Natural killer cell (primary cell): ENCODE measurements at regions not wholly inside any gene's neighbourhood (a gene's known extent, or its start where the extent isn't known, plus 50 kb on each side); places are given as distances from the start of the nearest gene placed in this dataset.

ENCODE experiments used
- ATAC-seq, 3 donors: fragments of 150-1000 bp in 2 of 3; fragments of 200-7000 bp in 1 of 3; cut with Tn5 transposase; 1 replicate in 1 of 3; 2 replicates in 2 of 3; pipeline ENCODE4 v1.10.0; 2021; ENCODE audit warnings: mild to moderate bottlenecking in 2 of 3, moderate library complexity in 2 of 3
- DNase-seq, 2 donors: peaks; one replicate each; pipeline versions ENCODE4 v3.0.0 to v3.0.0-alpha.2; 2013 to 2021; ENCODE audit warnings: mixed read lengths in 1 of 2
- H3K27ac ChIP-seq: one replicate; pipeline ENCODE4 v1.5.1; 2013; ENCODE audit warnings: mild to moderate bottlenecking, low read length
- H3K27me3 ChIP-seq: one replicate; pipeline ENCODE4 v1.6.1; 2013; ENCODE audit warnings: low read length; ENCODE audit not compliant: control insufficient read depth, insufficient read depth
- H3K36me3 ChIP-seq: one replicate; pipeline ENCODE4 v1.6.1; 2013; ENCODE audit warnings: low read length; ENCODE audit not compliant: control insufficient read depth, insufficient read depth
- H3K4me1 ChIP-seq: one replicate; pipeline ENCODE4 v1.6.1; 2013; ENCODE audit warnings: low read length; ENCODE audit not compliant: control insufficient read depth, insufficient read depth
- H3K4me3 ChIP-seq: one replicate; pipeline ENCODE4 v1.5.1; 2013; ENCODE audit warnings: low read length
- H3K9me3 ChIP-seq: one replicate; pipeline ENCODE4 v1.6.1; 2013; ENCODE audit warnings: low read length; ENCODE audit not compliant: control insufficient read depth, insufficient read depth
- H3K27ac Mint-ChIP-seq, 2 donors: one replicate each; pipeline ENCODE4 v1.8.0; 2022; ENCODE audit warnings: mild to moderate bottlenecking in 2 of 2, mixed read lengths in 2 of 2, moderate library complexity in 1 of 2
- H3K27me3 Mint-ChIP-seq, 2 donors: one replicate each; pipeline ENCODE4 v1.8.0; 2022; ENCODE audit warnings: low read depth in 2 of 2, mixed read lengths in 2 of 2
- H3K36me3 Mint-ChIP-seq: one replicate; pipeline ENCODE4 v1.8.0; 2022; ENCODE audit warnings: mixed read lengths
- H3K4me1 Mint-ChIP-seq, 2 donors: one replicate each; pipeline ENCODE4 v1.8.0; 2022; ENCODE audit warnings: mixed read lengths in 2 of 2
- H3K4me3 Mint-ChIP-seq: one replicate; pipeline ENCODE4 v1.8.0; 2022; ENCODE audit warnings: mild to moderate bottlenecking, moderate library complexity, mixed read lengths
- H3K9me3 Mint-ChIP-seq, 2 donors: one replicate each; pipeline ENCODE4 v1.8.0; 2022; ENCODE audit warnings: mixed read lengths in 2 of 2
- CTCF ChIP-seq: fragments of 200-600 bp; IDR thresholded peaks from one replicate; pipeline ENCODE4 v1.8.0; 2022; ENCODE audit warnings: antibody characterized with exemption
- WGBS: methylation state at CpG from one replicate; pipeline ENCODE4 v1.1.7; 2013; ENCODE audit warnings: missing lambda C conversion rate; ENCODE audit not compliant: insufficient coverage; 5-methylcytosine and 5-hydroxymethylcytosine counted together
- intact Hi-C: fragments of 100-400 bp; cut with micrococcal nuclease; formaldehyde crosslinking; loops from one replicate; pipeline ENCODE4 v1.14.2; 2022

DNA sequence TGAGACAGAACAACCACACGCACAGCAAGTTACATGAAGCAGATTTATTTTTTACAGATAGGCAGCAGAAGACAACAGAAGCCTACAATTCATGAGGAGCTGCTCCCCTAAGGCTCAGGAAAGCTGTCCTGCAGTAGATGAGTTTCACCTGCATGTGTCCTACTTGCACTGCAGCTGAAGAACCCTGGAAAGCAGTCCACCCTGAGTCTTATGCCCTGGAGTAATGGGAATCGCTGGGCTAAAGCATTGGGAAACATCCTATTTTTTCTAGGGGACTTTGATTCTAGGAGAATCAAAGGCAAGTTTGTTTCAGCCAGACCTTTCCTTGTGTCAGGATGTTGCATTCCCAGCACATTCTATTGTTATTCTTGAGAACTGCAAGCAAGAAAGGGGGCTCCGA, 304.8 kb downstream of the LRATD1 start:
- H3K9me3 Mint-ChIP-seq: peaks cover 11% of the 10 kb centered on the region in 2 donors
- DNase-seq (no peak), ATAC-seq (no peak)
- Histone ChIP-seq H3K36me3 (no peaks in the 10 kb centered on the region), H3K4me1 (no peaks in the 10 kb centered on the region), H3K27me3 (no peaks in the 10 kb centered on the region), H3K4me3 (no peak overlapping the region), H3K9me3 (no peaks in the 10 kb centered on the region), H3K27ac (no peak overlapping the region)
- no peaks in the 10 kb centered on the region for H3K27me3 Mint-ChIP-seq
- WGBS: 94% methylated on average over 3 of the region's 3 CpGs
- H3K27ac Mint-ChIP-seq: no peak overlapping the region
- intact Hi-C loops: no loop called here
- no peaks in the 10 kb centered on the region for H3K36me3 Mint-ChIP-seq
- TF ChIP-seq CTCF: no peak
- no peak overlapping the region for H3K4me3 Mint-ChIP-seq
- H3K4me1 Mint-ChIP-seq: no peaks in the 10 kb centered on the region

GRCh38 chr2:14941151-14941631, 308.7 kb downstream of the LRATD1 start:
- DNase-seq (no peak), ATAC-seq (no peak)
- H3K4me1 Mint-ChIP-seq: no peaks in the 10 kb centered on the region
- no peak overlapping the region for H3K27ac Mint-ChIP-seq
- intact Hi-C loops: no loop called here
- Histone ChIP-seq H3K36me3 (no peaks in the 10 kb centered on the region), H3K27ac (no peak overlapping the region), H3K4me3 (no peak overlapping the region), H3K9me3 (peaks cover 6% of the 10 kb centered on the region), H3K27me3 (no peaks in the 10 kb centered on the region), H3K4me1 (no peaks in the 10 kb centered on the region)
- no peaks in the 10 kb centered on the region for H3K36me3 Mint-ChIP-seq
- peaks cover 13 to 16% of the 10 kb centered on the region in 2 donors for H3K9me3 Mint-ChIP-seq
- H3K27me3 Mint-ChIP-seq: no peaks in the 10 kb centered on the region
- H3K4me3 Mint-ChIP-seq: no peak overlapping the region
- WGBS: 86% methylated on average over 4 of the region's 4 CpGs
- TF ChIP-seq CTCF: no peak

DNA sequence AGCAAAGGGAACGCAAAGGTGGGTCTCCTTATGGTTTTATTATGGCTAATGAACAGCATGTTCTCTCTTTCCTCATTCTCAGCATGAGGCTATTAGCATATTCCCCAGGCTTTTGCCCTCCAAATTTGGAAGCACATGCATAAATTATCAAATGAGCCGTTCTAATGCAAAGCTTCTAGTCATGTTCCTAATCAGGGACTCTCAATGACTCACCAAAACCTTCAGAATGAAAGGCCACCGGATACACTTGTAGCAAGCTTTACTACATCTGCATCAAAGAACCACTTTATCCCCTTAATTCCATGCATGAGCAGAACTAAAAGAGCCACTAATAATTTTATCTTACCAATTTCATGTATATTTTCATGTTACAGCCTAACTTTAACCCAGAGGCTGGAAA, 310.5 kb downstream of the LRATD1 start:
- peaks cover 6% of the 10 kb centered on the region for H3K9me3 ChIP-seq
- no peaks in the 10 kb centered on the region for H3K27me3 Mint-ChIP-seq
- H3K36me3 Mint-ChIP-seq: no peaks in the 10 kb centered on the region
- H3K4me1 Mint-ChIP-seq: no peaks in the 10 kb centered on the region
- ATAC-seq (no peak), DNase-seq (no peak)
- no peak for TF ChIP-seq CTCF
- no peaks in the 10 kb centered on the region for H3K36me3 ChIP-seq
- WGBS: 82% methylated on average over 2 of the region's 3 CpGs
- no peaks in the 10 kb centered on the region for H3K27me3 ChIP-seq
- H3K27ac Mint-ChIP-seq: no peak overlapping the region
- no peaks in the 10 kb centered on the region for H3K4me1 ChIP-seq
- no peak overlapping the region for H3K4me3 ChIP-seq
- H3K27ac ChIP-seq: no peak overlapping the region
- H3K9me3 Mint-ChIP-seq: peaks cover 14 to 16% of the 10 kb centered on the region in 2 donors
- H3K4me3 Mint-ChIP-seq: no peak overlapping the region
- intact Hi-C loops: no loop called here

DNA sequence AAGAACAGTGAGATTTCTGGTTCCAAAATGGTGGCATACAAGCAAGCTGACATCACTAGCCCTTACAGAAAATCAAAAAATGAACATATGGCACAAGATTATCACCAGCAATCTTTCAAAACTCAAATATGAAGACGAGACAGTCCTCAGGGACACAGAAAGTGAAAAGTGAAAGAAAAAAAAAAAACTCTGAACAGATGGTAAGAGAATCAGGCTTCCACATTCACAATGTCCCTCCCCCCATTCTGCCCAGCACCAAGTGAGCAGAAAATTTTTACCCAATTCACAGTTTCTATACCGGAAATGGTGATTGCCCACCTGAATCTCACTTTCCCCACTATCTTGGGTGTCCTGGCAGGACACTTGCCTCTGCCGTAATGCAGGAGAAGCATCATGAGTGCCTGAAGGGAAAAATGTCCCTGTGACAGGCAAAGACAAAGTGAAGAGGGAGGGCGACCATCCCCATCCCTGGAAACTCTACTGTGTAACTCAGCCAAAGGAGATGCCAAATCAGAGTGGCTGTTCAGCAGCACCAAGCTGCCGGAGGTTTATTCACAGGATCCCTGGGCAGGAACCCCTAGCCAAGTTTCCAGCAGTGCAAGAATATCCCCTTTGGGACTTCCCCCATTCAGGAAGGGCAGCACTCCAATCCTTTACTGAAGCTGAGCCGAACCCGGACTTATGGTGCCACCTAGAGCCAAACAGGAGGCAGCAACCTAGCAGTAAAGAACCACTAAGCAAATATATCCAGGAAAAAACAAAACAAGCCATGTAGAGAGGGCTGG, 312.2 kb downstream of the LRATD1 start:
- TF ChIP-seq CTCF: no peak
- DNase-seq (no peak), ATAC-seq (no peak)
- intact Hi-C loops: no loop called here
- no peaks in the 10 kb centered on the region for H3K36me3 ChIP-seq
- H3K4me1 Mint-ChIP-seq: no peaks in the 10 kb centered on the region
- no peak overlapping the region for H3K4me3 ChIP-seq
- no peaks in the 10 kb centered on the region for H3K27me3 Mint-ChIP-seq
- peaks cover 6% of the 10 kb centered on the region for H3K9me3 ChIP-seq
- H3K27me3 ChIP-seq: no peaks in the 10 kb centered on the region
- H3K4me1 ChIP-seq: no peaks in the 10 kb centered on the region
- no peak overlapping the region for H3K27ac ChIP-seq
- no peak overlapping the region for H3K27ac Mint-ChIP-seq
- H3K36me3 Mint-ChIP-seq: no peaks in the 10 kb centered on the region
- H3K4me3 Mint-ChIP-seq: no peak overlapping the region
- peaks cover 14 to 16% of the 10 kb centered on the region in 2 donors for H3K9me3 Mint-ChIP-seq
- WGBS: 77% methylated on average over 6 of the region's 7 CpGs
